ENCODE measurements at regions not wholly inside any gene's neighbourhood (a gene's known extent, or its start where the extent isn't known, plus 50 kb on each side); places are given as distances from the start of the nearest gene placed in this dataset.
"Not testable (repeated sequence)": the region's sequence is repeated elsewhere in the genome, so short reads cannot be mapped to it uniquely, and the experiment has no call there.

- no peak for DNase-seq (ENCODE audit: low spot score)
Observed at GRCh38 chr12:47488888-47489287, 216.9 kb downstream of the RPAP3 start.

- no peak for DNase-seq (ENCODE audit: low spot score)
Observed at GRCh38 chr12:47481041-47481440, 224.8 kb downstream of the RPAP3 start.

- no peak for DNase-seq (ENCODE audit: low spot score)
Observed at GRCh38 chr12:47478426-47478825, 227.4 kb downstream of the RPAP3 start.

- DNase-seq (ENCODE audit: low spot score): no peak
Observed at GRCh38 chr12:47473091-47473490, 232.7 kb downstream of the RPAP3 start.

GRCh38 chr12:47470349-47470748 lies 235.5 kb downstream of the RPAP3 start:
- not testable (repeated sequence) for DNase-seq (ENCODE audit: low spot score)

- DNase-seq (ENCODE audit: low spot score): not testable (repeated sequence)
Observed at GRCh38 chr12:47463918-47464317, 241.9 kb downstream of the RPAP3 start.

GRCh38 chr12:47458279-47458678 lies 247.6 kb downstream of the RPAP3 start:
- peak; percentile 2 for DNase-seq (ENCODE audit: low spot score)

GRCh38 chr12:47449797-47450196 lies 256.0 kb downstream of the RPAP3 start:
- DNase-seq (ENCODE audit: low spot score): no peak

- DNase-seq (ENCODE audit: low spot score): no peak
Observed at GRCh38 chr12:47442310-47442709, 263.5 kb downstream of the RPAP3 start.

- DNase-seq (ENCODE audit: low spot score): no peak
Observed at GRCh38 chr12:47441490-47441889, 264.3 kb downstream of the RPAP3 start.

GRCh38 chr12:47438175-47438574 lies 267.7 kb downstream of the RPAP3 start:
- no peak for DNase-seq (ENCODE audit: low spot score)

GRCh38 chr12:47437570-47437969 lies 268.3 kb downstream of the RPAP3 start:
- no peak for DNase-seq (ENCODE audit: low spot score)

- DNase-seq (ENCODE audit: low spot score): no peak
Observed at GRCh38 chr12:47433876-47434275, 272.0 kb downstream of the RPAP3 start.

GRCh38 chr12:47426678-47427309 lies 279.0 kb downstream of the RPAP3 start:
- not testable (repeated sequence) for DNase-seq (ENCODE audit: low spot score)

GRCh38 chr12:47422611-47423010 lies 283.2 kb downstream of the RPAP3 start:
- no peak for DNase-seq (ENCODE audit: low spot score)

GRCh38 chr12:47419497-47419896 lies 286.3 kb downstream of the RPAP3 start:
- no peak for DNase-seq (ENCODE audit: low spot score)

GRCh38 chr12:47417955-47418354 lies 287.9 kb downstream of the RPAP3 start:
- no peak for DNase-seq (ENCODE audit: low spot score)

- DNase-seq (ENCODE audit: low spot score): no peak
Observed at GRCh38 chr12:47417121-47417520, 288.7 kb downstream of the RPAP3 start.

GRCh38 chr12:47415054-47415453 lies 290.8 kb downstream of the RPAP3 start:
- DNase-seq (ENCODE audit: low spot score): no peak

GRCh38 chr12:47414511-47414910 lies 291.3 kb downstream of the RPAP3 start:
- no peak for DNase-seq (ENCODE audit: low spot score)

- DNase-seq (ENCODE audit: low spot score): no peak
Observed at GRCh38 chr12:47413806-47414205, 292.0 kb downstream of the RPAP3 start.

GRCh38 chr12:47412601-47413236 lies 293.1 kb downstream of the RPAP3 start:
- no peak for DNase-seq (ENCODE audit: low spot score)

- DNase-seq (ENCODE audit: low spot score): no peak
Observed at GRCh38 chr12:47411966-47412365, 293.9 kb downstream of the RPAP3 start.

GRCh38 chr12:47410862-47411261 lies 295.0 kb downstream of the RPAP3 start:
- no peak for DNase-seq (ENCODE audit: low spot score)

All from globus pallidus (tissue), 1 donor.